Fibroblast of lung (primary cell): ENCODE measurements at regions not wholly inside any gene's neighbourhood (a gene's known extent, or its start where the extent isn't known, plus 50 kb on each side); places are given as distances from the start of the nearest gene placed in this dataset.

Experiments
- CTCF ChIP-seq, 2 donors: IDR thresholded peaks in 1 of 2; conservative IDR thresholded peaks in 1 of 2; 1 replicate in 1 of 2; 2 replicates in 1 of 2; pipeline ENCODE4 v1.5.1; 2011 to 2012; ENCODE audit warnings: low read length in 2 of 2, control low read depth in 1 of 2, inconsistent platforms in 1 of 2, low read depth in 1 of 2, mild to moderate bottlenecking in 1 of 2
- EZH2 ChIP-seq: IDR thresholded peaks from 2 replicates; pipeline ENCODE4 v1.5.1; 2012; ENCODE audit warnings: low read length, control low read depth, mild to moderate bottlenecking; ENCODE audit errors: missing control alignments

DNA sequence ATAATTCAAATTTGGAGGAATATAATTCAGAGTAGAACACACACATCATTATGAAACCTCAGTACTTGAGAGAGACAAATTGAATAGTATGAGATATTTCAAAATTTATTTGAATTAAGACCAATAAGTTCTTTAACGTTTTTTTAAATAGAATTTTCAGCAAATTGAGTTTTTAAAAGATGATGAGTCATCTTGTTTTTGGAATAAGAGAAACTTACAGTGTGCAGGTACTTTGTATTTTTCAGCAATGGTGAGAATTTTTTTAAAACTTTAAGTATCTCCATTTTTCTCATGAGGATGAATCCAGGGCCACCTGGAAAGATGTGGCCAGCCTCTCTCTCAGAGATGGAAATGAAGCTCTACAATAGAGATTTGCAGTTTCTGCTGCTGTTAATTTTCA lies 1015.0 kb upstream of the TENM4 start:
- no peak for TF ChIP-seq CTCF (conservative IDR thresholded peaks at IDR 0.05 in 1 of 2, IDR thresholded peaks at IDR 0.05 in 1 of 2; ENCODE audit: low read depth in 1 of 2, low read length in 2 of 2)
- TF ChIP-seq EZH2 = no peak
